Lower leg skin (tissue), 3 donors: ENCODE measurements at regions not wholly inside any gene's neighbourhood (a gene's known extent, or its start where the extent isn't known, plus 50 kb on each side); places are given as distances from the start of the nearest gene placed in this dataset.

Source experiments
- CTCF ChIP-seq, 3 donors: fragments of 450-650 bp; IDR thresholded peaks; one replicate each; pipeline ENCODE4 v1.5.1; 2016; ENCODE audit warnings: antibody characterized with exemption in 3 of 3, mild to moderate bottlenecking in 3 of 3, moderate library complexity in 2 of 3
- POLR2A ChIP-seq, 2 donors: fragments of 450-650 bp; IDR thresholded peaks; one replicate each; pipeline ENCODE4 v1.6.1; 2016 to 2017; ENCODE audit warnings: antibody characterized with exemption in 2 of 2, mild to moderate bottlenecking in 1 of 2, moderate library complexity in 1 of 2

GRCh38 chr6:126447367-126447766, 107.5 kb downstream of the CENPW start:
- no peak for TF ChIP-seq CTCF (IDR thresholded peaks at IDR 0.05)
- no peak for TF ChIP-seq POLR2A (IDR thresholded peaks at IDR 0.05)
